Gastroesophageal sphincter (tissue), 3 donors: ENCODE measurements at regions not wholly inside any gene's neighbourhood (a gene's known extent, or its start where the extent isn't known, plus 50 kb on each side); places are given as distances from the start of the nearest gene placed in this dataset.

Experiments used
- CTCF ChIP-seq, 4 experiments: fragments of 200-600 bp in 2 of 4; fragments of 450-650 bp in 2 of 4; sonication (generic) in 1 of 4; IDR thresholded peaks; one replicate each; pipeline ENCODE4 v1.5.1; 2017 to 2019; ENCODE audit warnings: antibody characterized with exemption in 4 of 4, mild to moderate bottlenecking in 2 of 4, moderate library complexity in 2 of 4
- EP300 ChIP-seq: sonication (generic); formaldehyde crosslinking; IDR thresholded peaks from one replicate; pipeline ENCODE4 v1.6.1; 2017; ENCODE audit warnings: antibody characterized with exemption, mild to moderate bottlenecking
- POLR2A ChIP-seq, 2 donors: fragments of 450-650 bp; IDR thresholded peaks; one replicate each; pipeline ENCODE4 v1.6.1; 2017; ENCODE audit warnings: antibody characterized with exemption in 2 of 2, mild to moderate bottlenecking in 2 of 2, moderate library complexity in 1 of 2
- POLR2AphosphoS5 ChIP-seq: sonication (generic); formaldehyde crosslinking; IDR thresholded peaks from one replicate; pipeline ENCODE4 v1.6.1; 2017; ENCODE audit warnings: antibody characterized with exemption

- no peak for TF ChIP-seq CTCF (IDR thresholded peaks at IDR 0.05)
- no peak for TF ChIP-seq POLR2A (IDR thresholded peaks at IDR 0.05)
- TF ChIP-seq POLR2AphosphoS5 = no peak
- no peak for TF ChIP-seq EP300
Measured at GRCh38 chr12:125247477-125247876, 182.2 kb downstream of the AACS start.
